AG10803 (cell line): ENCODE measurements at regions not wholly inside any gene's neighbourhood (a gene's known extent, or its start where the extent isn't known, plus 50 kb on each side); places are given as distances from the start of the nearest gene placed in this dataset.

Source experiments
- DNase-seq: peaks from one replicate; pipeline ENCODE4 v3.0.0; 2010; ENCODE audit warnings: low read depth
- H3K4me3 ChIP-seq: 2 replicates; pipeline ENCODE4 v1.5.1; 2011; ENCODE audit warnings: mild to moderate bottlenecking, low read length, control low read depth
- TF ChIP-seq, protein P1 (sequence below): conservative IDR thresholded peaks from 2 replicates; pipeline ENCODE4 v1.5.1; 2011; ENCODE audit warnings: mild to moderate bottlenecking, low read length, control low read depth, inconsistent platforms

DNA sequence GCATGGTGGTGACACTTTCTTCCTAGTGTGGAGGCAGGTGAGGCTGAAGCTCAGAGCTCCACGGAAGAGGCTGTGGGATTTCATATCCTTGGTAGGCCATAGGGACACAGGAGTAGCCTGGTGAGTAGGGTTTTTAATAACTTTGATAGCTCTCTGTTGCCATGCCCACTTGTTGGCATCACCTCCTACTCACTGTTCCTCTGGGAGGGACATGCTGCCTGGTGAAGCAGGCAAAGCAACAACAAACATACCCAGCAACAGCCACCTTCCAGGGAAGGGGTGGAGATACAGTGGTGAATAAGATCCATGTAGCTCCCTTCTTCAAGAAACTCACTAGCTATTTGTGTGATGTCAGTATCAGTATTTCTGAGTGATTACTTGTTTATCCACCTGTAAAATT is 285.4 kb downstream of the CLIC5 start:
- DNase-seq: no peak
- no peak overlapping the region for H3K4me3 ChIP-seq
- TF ChIP-seq, protein P1, sequence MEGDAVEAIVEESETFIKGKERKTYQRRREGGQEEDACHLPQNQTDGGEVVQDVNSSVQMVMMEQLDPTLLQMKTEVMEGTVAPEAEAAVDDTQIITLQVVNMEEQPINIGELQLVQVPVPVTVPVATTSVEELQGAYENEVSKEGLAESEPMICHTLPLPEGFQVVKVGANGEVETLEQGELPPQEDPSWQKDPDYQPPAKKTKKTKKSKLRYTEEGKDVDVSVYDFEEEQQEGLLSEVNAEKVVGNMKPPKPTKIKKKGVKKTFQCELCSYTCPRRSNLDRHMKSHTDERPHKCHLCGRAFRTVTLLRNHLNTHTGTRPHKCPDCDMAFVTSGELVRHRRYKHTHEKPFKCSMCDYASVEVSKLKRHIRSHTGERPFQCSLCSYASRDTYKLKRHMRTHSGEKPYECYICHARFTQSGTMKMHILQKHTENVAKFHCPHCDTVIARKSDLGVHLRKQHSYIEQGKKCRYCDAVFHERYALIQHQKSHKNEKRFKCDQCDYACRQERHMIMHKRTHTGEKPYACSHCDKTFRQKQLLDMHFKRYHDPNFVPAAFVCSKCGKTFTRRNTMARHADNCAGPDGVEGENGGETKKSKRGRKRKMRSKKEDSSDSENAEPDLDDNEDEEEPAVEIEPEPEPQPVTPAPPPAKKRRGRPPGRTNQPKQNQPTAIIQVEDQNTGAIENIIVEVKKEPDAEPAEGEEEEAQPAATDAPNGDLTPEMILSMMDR: no peak

DNA sequence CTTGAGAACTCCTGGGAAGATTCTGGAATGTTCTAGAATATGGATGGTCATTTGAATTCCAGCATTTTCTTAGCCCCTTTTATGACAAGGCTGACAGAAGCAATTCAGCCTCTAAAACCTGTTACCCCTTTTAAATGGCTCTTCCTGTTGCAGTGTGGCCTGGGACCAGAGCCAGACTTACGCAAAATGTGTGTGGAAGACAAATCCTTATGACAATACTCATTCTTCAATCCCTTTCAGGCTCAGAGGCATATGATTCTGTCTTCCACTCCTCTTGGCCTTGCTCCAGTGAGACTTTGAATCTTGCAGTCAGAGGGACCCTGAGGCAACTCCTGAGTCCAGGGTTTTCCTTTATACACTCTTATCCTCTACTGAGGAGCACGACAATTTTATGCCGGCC is 287.0 kb downstream of the CLIC5 start:
- DNase-seq: peak; percentile 75
- no peak overlapping the region for H3K4me3 ChIP-seq
- TF ChIP-seq, protein P1: no peak

DNA sequence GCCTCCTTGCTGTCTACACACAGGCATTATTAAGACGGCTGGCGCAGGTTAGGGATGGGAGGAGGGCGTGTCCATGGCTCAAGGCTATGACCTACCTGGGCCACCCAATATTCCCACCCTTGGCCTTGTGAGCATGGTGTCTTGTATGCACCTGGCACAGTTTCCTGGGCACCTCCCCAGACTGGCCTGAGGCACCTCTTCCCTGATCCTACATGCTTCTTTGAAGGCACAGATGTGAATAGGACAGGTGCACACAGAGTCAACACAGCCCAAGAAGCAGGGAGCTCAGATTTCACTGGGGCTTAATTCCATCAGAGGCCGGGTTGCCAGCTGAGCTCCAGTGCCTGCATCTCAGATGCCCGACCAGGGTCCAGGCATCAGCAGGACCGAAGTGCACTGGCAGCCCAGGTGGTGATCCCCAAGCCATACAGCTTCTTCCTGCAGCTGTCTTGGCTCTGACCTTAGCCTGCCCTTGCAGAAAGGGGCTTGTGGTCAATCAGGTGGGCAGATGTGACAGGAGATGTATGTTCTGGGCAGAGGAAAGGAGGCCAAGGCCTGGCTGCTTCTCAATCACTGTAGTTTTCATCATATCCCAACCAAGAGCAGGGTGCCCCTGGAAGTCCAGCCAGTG is 287.7 kb downstream of the CLIC5 start:
- TF ChIP-seq, protein P1: no peak
- no peak for DNase-seq
- H3K4me3 ChIP-seq: no peak overlapping the region

DNA sequence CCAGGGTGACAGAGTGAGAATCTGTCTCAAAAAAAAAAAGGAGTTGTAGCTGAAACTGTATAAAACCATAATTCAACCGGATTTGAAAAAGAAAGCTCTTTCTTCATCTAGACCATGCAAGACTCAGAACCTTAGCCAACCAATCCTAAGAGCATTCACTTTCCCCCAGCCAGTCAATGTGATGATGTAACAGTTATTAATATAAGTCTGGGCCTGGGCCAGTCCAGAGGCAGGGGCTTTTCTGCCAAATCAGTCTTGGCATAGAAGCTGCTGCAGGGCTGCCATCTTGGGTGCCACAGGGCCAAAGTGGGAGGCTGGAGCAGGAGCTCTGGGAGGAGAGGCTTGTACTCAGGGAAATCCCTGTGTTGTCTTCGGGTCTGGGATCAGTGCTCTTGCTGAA is 288.4 kb downstream of the CLIC5 start:
- H3K4me3 ChIP-seq: no peak overlapping the region
- TF ChIP-seq, protein P1: no peak
- no peak for DNase-seq

DNA sequence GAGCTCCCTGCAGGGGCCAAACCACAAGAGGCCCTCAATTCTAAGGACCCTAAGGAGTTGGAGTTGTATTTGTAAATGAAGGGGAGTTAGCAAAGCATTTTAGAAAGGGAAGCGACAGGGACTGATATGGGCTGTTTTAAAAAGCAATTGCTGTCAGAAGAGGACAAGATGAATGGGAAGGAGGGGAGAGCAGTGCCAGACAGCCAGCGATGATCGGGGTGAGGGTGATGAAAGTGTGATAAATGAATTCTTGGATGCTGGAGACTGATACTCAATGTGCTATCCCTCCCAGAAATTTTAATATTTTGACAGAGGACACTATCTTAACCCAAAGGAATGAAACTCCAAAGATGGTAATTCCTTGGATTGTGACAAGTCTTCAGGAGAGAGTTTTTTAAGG is 289.2 kb downstream of the CLIC5 start:
- no peak overlapping the region for H3K4me3 ChIP-seq
- TF ChIP-seq, protein P1: no peak
- no peak for DNase-seq

DNA sequence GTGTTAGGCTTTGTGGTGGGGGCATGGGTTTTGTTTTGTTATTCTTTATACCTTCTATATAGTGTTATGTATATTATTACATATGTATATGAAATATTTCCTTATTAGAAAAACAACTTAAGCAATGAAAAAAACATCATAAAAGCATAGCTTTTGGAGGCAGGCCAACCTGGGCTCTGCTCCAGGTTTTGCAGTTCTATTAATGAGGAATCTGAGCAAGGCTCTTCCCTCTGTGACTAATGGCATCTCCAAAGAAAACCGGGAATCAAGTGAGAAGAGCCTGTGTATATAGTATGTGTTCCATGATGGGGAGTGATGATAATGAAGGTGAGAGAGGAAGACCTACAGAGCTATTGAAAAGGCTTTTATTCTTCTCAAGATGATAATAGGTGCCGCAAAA is 291.1 kb downstream of the CLIC5 start:
- TF ChIP-seq, protein P1: no peak
- peak; percentile 77 for DNase-seq
- no peak overlapping the region for H3K4me3 ChIP-seq

DNA sequence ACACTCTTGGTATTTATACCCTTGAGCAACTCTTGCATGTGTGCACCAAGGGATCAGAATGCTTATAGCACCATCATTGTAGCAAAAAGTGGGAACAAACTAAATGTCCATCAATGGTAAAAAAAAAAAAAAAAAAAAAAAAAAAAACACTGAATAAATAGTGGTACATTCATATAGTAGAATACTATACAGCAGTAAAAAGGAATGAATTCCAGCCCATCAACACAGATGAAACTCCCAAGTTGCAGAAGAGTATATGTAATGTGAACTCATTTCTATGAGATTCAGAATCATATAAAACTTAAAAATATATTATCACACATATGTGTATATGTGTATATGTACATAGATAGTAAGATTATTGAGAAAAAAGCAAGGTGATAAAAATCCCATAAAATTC is 291.6 kb downstream of the CLIC5 start:
- no peak for DNase-seq
- H3K4me3 ChIP-seq: no peak overlapping the region
- TF ChIP-seq, protein P1: no peak
